NCI-H510A treated with DMSO at 0.1 percent for 48 hours (cell line): ENCODE measurements at regions not wholly inside any gene's neighbourhood (a gene's known extent, or its start where the extent isn't known, plus 50 kb on each side); places are given as distances from the start of the nearest gene placed in this dataset.

ENCODE experiments used
- DNase-seq: peaks from one replicate; lab custom pipeline; 2025; lab: John Stamatoyannopoulos, UW

- no peak for DNase-seq
Measured at GRCh38 chr13:30151388-30151787, 156.0 kb downstream of the KATNAL1 start.

GRCh38 chr13:30149248-30149647 is 158.1 kb downstream of the KATNAL1 start:
- DNase-seq = no peak

GRCh38 chr13:30148786-30149185 is 158.6 kb downstream of the KATNAL1 start:
- DNase-seq = no peak

GRCh38 chr13:30148171-30148754 is 159.1 kb downstream of the KATNAL1 start:
- DNase-seq = no peak

- DNase-seq = no peak
Measured at GRCh38 chr13:30147421-30147820, 159.9 kb downstream of the KATNAL1 start.

- no peak for DNase-seq
Measured at GRCh38 chr13:30147015-30147414, 160.3 kb downstream of the KATNAL1 start.

- DNase-seq = no peak
Measured at GRCh38 chr13:30145709-30146367, 161.5 kb downstream of the KATNAL1 start.

- DNase-seq = no peak
Measured at GRCh38 chr13:30143666-30144400, 163.5 kb downstream of the KATNAL1 start.

- DNase-seq = no peak
Measured at GRCh38 chr13:30142486-30143211, 164.7 kb downstream of the KATNAL1 start.

- DNase-seq = no peak
Measured at GRCh38 chr13:30141775-30142485, 165.4 kb downstream of the KATNAL1 start.

- DNase-seq = no peak
Measured at GRCh38 chr13:30140973-30141372, 166.4 kb downstream of the KATNAL1 start.

- DNase-seq = no peak
Measured at GRCh38 chr13:30138511-30138910, 168.8 kb downstream of the KATNAL1 start.

GRCh38 chr13:30135868-30136267 is 171.5 kb downstream of the KATNAL1 start:
- no peak for DNase-seq

GRCh38 chr13:30135351-30135750 is 172.0 kb downstream of the KATNAL1 start:
- no peak for DNase-seq

GRCh38 chr13:30134578-30134977 is 172.8 kb downstream of the KATNAL1 start:
- no peak for DNase-seq

GRCh38 chr13:30133996-30134395 is 173.4 kb downstream of the KATNAL1 start:
- no peak for DNase-seq

- DNase-seq = no peak
Measured at GRCh38 chr13:30133554-30133912, 173.8 kb downstream of the KATNAL1 start.

- DNase-seq = peak; percentile 82
Measured at GRCh38 chr13:30132623-30133553, 174.5 kb downstream of the KATNAL1 start.

GRCh38 chr13:30129411-30129810 is 177.9 kb downstream of the KATNAL1 start:
- no peak for DNase-seq

GRCh38 chr13:30128591-30128990 is 178.8 kb downstream of the KATNAL1 start:
- no peak for DNase-seq

GRCh38 chr13:30128095-30128494 is 179.3 kb downstream of the KATNAL1 start:
- no peak for DNase-seq
